A673 (cell line): ENCODE measurements at regions not wholly inside any gene's neighbourhood (a gene's known extent, or its start where the extent isn't known, plus 50 kb on each side); places are given as distances from the start of the nearest gene placed in this dataset.

Experiments used
- EZH2 ChIP-seq: fragments of 200-600 bp; sonication (generic); IDR thresholded peaks from 2 replicates; pipeline ENCODE4 v1.6.1; 2017; ENCODE audit warnings: borderline replicate concordance, low read depth, mild to moderate bottlenecking, mixed read lengths, antibody characterized with exemption, low read length; ENCODE audit not compliant: poor library complexity, severe bottlenecking
- TF ChIP-seq, protein P1 (sequence below): fragments of 300-800, 200-600 bp; sonication (generic); conservative IDR thresholded peaks from 2 replicates; pipeline ENCODE4 v1.5.1; 2017; ENCODE audit warnings: low read depth, mild to moderate bottlenecking, antibody characterized with exemption, low read length, moderate library complexity, mixed read lengths

DNA sequence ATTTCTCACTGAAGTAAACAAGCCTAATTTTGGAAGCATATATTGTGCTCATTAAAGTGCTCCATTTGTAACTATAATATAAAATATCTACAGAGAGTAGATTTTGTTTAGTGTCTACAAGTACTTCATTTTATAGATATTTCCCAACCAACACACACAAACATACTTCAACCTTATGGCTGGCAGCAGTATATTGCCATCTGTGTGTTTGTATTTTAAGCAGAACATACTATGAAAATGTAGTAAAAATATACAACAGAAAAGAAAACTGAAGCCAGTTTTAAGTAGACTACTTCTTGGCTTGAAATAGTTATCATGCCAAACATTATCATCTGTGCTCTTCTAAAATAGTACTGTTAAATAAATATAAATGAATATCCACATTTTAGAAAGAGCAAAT is 821.9 kb downstream of the DACH1 start:
- TF ChIP-seq, protein P1, sequence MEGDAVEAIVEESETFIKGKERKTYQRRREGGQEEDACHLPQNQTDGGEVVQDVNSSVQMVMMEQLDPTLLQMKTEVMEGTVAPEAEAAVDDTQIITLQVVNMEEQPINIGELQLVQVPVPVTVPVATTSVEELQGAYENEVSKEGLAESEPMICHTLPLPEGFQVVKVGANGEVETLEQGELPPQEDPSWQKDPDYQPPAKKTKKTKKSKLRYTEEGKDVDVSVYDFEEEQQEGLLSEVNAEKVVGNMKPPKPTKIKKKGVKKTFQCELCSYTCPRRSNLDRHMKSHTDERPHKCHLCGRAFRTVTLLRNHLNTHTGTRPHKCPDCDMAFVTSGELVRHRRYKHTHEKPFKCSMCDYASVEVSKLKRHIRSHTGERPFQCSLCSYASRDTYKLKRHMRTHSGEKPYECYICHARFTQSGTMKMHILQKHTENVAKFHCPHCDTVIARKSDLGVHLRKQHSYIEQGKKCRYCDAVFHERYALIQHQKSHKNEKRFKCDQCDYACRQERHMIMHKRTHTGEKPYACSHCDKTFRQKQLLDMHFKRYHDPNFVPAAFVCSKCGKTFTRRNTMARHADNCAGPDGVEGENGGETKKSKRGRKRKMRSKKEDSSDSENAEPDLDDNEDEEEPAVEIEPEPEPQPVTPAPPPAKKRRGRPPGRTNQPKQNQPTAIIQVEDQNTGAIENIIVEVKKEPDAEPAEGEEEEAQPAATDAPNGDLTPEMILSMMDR: no peak
- TF ChIP-seq EZH2: no peak
